ENCODE measurements at regions not wholly inside any gene's neighbourhood (a gene's known extent, or its start where the extent isn't known, plus 50 kb on each side); places are given as distances from the start of the nearest gene placed in this dataset.

GRCh38 chr9:29701971-29702370, 2128.7 kb upstream of the C9orf72 start:
- DNase-seq (ENCODE audit: low spot score), result no peak

DNA sequence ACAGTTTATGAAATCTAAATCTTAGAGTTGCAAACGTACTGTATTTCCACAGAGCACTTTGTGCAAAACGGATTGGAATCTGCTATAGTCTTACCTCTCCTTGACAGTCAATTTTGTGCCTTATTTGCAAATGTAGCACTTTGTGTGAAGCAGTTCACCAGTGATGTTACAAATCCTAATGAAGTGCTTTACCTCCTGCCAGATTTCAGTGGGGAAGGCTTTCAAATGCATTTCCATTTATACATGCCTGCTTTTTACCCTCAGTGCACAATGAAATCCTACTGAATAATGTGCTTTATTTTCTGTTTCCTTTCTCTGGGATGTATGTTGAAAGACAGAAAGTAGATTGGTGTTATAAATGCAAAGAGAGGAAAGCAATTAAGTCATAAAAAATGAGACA, 2141.6 kb upstream of the C9orf72 start:
- no peak for DNase-seq (ENCODE audit: low spot score)

GRCh38 chr9:29717631-29718030, 2144.3 kb upstream of the C9orf72 start:
- no peak for DNase-seq (ENCODE audit: low spot score)

GRCh38 chr9:29730163-29730562, 2156.9 kb upstream of the C9orf72 start:
- no peak for DNase-seq (ENCODE audit: low spot score)

DNA sequence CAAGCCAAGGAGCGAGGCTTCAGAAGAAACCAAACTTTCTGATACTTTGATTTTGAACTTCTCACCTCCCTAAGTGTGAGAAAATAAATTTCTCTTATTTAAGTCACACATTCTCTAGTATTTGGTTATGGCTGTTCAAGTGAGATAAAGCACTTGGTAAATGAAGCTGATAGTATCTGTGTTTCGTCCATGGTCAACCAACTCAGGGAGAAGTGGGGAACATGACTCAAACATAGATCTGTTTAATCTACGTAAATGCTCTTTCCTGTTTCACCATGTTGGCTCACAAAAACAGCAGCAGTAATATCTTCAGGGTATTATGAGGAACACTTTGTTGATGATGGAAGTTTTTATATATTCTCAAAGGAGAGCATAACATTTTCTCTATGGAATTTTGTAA, 2167.2 kb upstream of the C9orf72 start:
- DNase-seq (ENCODE audit: low spot score), result no peak

- no peak for DNase-seq (ENCODE audit: low spot score)
These were observed 2167.9 kb upstream of the C9orf72 start for GRCh38 chr9:29741169-29741568.

DNA sequence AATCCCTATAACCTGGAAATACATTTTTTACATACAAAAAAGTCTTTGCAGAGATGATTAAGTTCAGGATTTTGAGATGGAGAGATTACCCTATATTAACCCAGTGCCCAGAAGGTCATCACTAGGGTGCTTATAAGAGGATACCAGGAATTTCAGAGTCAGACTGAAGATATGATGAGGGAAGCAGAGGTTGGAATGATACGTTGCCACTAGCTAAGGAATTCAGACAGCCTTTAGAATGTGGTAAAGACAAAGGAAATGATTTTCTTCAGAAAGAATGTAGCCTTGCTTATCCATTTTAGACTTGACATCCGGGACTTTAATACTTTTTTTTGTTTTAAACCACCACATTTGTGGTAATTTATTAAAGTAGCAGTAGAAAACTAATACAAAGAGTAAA, 2176.8 kb upstream of the C9orf72 start:
- DNase-seq (ENCODE audit: low spot score), result no peak

DNA sequence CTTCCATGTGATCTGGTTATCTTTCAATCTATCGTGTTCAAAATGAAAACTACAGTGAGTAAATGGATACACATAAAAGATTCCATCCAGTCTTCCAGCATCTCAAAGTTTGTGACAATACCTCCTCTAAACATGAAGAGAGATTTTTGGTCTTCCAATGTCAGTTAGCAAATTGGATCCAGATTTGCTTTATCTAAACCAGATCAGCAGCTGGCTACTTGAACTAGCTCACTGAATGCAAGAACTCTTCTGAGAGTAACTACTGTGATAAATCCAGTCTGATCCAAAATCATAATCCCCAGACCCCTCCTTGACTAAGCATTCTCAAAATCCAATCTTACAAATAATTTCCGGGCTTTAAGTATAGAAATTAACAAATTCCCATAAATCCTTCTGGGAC, 2177.9 kb upstream of the C9orf72 start:
- DNase-seq (ENCODE audit: low spot score), result no peak

DNA sequence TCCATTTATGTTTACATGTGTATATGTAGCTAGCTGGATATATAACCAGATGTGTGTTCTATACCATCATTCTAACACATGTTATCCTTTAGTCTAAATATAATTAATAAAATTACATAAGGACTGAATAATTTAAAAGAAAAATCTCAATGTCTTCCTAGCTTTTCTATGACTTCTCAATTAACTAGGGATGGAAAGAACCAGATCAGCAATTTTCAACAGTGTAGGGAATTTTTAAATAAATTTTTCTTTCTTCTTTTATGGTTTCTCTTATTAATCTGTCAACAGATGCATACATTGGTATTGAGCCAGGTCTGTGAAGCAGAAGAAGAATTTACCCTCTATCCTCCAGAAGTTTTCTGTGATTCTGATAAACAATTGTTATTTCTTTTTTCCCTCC, 2180.4 kb upstream of the C9orf72 start:
- DNase-seq (ENCODE audit: low spot score), result no peak

DNA sequence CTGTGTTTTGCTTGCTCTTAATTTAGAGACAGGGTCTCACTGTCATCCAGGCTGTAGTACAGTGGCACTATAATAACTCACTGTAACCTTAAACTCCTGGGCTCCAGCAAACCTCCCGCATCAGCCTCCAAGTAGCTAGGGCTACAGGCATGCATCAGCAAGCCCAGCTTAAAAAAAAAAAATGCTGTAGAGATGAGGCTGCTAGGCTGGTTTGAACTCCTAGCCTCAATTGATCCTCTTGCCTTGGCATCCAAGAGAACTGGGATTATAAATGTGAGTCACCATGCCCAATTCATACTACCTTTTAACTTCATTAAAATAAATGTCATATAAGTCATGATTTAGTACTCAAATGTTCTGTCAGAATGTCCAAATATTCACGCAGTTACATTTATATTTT, 2195.7 kb upstream of the C9orf72 start:
- DNase-seq (ENCODE audit: low spot score), result no peak

DNA sequence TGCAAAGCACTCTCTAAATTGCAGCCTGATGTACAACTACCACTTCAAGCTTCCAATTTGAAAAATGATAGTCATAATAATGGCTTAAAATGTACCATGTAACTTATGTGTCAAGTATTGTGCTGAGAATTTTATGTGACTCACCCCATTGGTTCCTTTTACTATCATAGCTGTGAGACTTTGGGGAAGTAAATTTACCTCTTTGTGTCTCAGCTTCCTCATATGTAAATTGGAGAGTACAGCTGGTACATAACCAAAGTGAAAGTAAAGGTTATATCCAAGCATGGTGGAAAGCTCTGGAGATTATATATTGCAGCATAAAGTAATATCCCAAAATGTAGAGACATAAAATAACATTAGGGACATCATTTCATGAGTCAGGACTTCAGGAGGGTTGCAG, 2200.4 kb upstream of the C9orf72 start:
- no peak for DNase-seq (ENCODE audit: low spot score)

DNA sequence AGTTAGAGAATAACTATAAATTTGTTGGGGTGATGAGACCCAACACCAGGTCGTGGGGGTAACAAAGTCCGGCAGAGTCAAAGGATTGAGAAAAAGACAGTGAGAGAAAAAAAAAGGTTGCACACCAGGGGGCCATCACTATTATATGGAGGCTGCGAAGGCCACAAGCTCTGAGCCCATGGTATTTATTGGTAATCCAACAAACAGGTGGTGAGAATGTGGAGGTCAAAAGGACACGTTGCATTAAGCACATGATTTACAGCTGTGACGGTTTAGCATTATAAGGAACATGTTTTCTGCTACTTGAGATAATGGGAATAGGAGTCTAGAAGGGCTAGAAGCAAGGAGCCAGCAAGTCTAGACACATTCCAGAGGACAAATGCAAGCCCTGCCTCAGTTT, 2202.2 kb upstream of the C9orf72 start:
- DNase-seq (ENCODE audit: low spot score), result no peak

GRCh38 chr9:29778281-29778849, 2205.1 kb upstream of the C9orf72 start:
- no peak for DNase-seq (ENCODE audit: low spot score)

- DNase-seq (ENCODE audit: low spot score), result no peak
These were observed 2220.7 kb upstream of the C9orf72 start for GRCh38 chr9:29793970-29794369.

- no peak for DNase-seq (ENCODE audit: low spot score)
These were observed 2223.1 kb upstream of the C9orf72 start for GRCh38 chr9:29796291-29796952.

DNA sequence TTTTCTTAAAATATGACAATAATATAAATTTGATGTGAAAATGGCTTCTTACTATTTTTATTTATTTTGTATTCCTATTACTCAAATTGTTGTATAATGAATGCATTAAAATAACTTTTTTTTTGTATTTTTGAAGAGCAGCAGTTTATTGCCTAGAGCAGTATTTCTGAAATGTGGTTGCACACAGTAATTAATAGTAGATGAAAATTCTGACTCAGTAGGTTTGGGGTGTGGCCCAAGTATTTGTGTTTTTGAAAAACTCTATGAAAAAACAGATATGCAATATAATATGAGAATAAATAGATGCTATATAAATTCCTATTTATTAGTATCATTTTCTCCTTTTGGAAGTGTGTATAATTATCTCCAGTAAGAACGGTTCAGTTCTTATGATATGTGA, 2225.3 kb upstream of the C9orf72 start:
- DNase-seq (ENCODE audit: low spot score), result no peak

DNA sequence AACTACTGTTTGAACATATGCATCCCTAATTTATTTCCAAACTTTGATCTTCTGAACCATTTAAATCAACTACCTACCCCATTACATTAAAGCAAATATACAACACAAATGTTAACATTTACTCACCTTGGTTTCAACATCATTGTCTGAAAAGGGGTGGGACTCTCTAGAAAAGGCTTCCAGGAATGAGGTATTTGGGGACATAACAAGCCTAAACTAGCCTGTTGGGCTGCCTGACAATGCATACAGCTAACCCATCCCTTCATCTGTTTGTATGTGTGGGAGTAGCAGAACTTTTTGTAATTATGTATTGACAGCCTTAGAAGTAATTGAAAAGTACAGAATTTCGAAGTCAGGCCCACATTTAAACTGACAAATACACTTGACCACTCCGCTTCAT, 2225.9 kb upstream of the C9orf72 start:
- no peak for DNase-seq (ENCODE audit: low spot score)

DNA sequence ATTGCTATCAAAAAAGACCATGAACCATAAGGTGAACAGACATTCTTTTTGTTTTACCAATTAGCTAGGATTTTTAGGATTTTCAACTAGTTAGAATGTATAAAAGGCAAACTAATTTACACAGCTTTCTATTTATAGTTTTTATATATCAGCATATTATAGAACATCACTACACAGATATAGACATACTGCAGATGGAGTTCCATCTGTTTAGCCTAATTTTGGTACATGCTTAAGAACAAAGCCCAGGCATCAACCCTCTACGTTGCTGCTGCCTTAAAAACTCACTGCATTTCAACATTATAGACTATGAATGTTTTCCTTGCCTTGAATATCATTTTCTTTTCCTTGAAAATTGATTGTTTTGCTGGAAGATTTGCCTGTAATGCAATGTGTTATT, 2227.5 kb upstream of the C9orf72 start:
- DNase-seq (ENCODE audit: low spot score), result no peak

- no peak for DNase-seq (ENCODE audit: low spot score)
These were observed 2229.2 kb upstream of the C9orf72 start for GRCh38 chr9:29802454-29802853.

DNA sequence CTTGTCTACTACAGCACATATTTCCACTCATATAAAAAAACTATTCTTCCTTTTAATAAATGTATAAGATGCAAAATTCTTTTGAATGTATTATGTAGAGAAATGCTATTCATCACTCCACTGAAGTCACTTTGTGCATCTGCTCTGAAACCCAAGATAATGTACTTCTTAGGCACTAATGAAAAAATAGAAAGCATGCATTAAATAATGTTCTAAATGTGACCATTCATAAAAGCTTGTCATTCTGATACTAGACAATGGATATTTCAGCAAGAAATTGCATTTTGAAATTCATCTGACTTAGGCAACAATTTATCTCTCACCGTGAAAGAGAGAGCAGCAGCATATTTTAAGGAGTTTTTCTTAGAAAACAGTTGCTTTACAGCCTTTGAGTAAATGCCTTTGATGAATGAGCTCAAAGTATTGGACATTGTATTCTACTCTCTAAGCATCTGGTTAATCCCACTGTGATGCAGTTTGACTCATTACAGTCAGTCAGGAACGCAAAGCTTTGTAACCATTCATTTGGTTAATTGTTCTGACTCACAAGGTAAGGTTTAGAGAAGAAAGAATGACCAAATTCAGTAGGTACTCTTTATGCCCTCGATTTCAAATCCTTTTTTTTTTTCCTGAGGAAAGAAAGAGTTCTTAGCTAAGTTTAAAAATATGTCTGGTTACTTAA, 2233.8 kb upstream of the C9orf72 start:
- DNase-seq (ENCODE audit: low spot score), result no peak

DNA sequence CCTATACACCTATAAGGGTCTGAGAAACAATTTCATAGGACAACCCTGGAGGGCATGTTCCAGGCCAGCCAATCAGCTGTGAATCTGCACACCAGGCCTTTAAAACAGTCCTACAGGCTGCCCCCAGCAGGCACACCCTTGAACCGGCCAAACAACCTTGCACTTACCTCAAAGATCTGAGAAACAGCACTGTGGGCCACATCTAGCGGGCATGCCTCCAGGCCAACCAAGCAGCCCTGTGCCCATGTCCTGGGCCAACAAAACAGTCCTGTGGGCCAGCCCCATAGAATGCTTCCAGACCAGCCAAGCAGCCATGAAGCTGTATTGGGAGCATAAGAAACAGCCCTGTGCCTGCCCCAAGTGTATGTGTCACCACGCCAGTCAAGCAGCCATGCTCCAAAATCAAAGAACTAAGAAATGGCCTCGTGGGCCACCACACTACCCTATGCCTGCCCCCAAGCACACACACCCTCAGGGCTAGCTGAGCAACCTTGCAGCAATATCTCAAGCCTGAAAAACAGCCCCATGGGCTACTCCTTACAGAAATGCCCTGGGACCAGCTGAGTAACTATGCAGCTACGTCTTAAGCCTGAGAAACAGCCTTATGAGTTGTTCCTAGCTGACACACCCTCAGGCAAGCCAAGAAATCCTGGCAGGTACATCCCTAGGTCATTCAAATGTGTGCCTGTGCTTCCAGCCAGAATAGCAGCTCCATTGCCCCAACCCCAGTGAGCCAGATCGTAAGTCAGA, 2243.8 kb upstream of the C9orf72 start:
- no peak for DNase-seq (ENCODE audit: low spot score)

DNA sequence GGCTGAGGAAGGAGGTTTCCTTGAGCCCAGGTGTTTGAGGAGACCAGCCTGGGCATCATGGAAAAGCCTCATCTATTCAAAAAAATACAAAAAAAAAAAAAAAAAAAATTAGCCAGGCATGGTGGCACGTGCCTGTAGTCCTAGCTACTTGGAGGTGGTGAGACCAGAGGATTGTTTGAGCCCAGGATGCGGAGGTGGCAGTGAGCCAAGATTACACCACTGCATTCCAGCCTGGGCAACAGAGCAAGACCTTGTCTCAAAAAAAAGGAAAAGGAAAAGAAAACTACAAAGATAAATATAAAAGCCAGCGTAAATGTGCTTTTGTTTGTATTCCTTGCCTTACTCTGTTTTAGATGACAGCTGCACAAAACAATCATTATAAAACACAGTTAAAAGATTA, 2249.2 kb upstream of the C9orf72 start:
- no peak for DNase-seq (ENCODE audit: low spot score)

DNA sequence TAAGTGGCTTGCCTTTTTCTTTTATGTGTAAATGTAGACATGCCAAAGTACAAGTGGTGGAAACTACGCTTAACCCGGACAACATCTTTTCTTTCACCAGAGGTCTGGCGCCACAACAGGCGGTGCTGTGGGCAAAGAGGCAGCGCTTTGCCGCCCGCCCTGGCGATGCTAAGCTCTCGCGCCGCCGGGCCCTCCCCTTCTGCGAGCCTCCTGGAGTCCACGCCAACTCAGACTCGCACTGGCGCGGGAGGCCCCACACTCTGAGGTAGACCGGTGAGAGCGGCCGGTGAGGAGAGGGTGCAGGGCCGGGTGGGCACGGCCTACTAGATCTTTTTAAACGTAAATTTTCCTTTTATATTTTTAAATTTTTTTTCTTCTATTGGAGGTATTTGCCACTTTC, 2253.1 kb upstream of the C9orf72 start:
- DNase-seq (ENCODE audit: low spot score), result no peak

Data from AG08395 (cell line).